ENCODE measurements at regions not wholly inside any gene's neighbourhood (a gene's known extent, or its start where the extent isn't known, plus 50 kb on each side); places are given as distances from the start of the nearest gene placed in this dataset.
A peak's percentile ranks its signal among the peaks of the same experiment; 100 is the strongest.

GRCh38 chr13:24050796-24051715, 109.5 kb upstream of the SPATA13 start:
- Histone ChIP-seq H3K9me2 (replicated peaks; ENCODE audit: insufficient read depth, low read length) (no peaks in the 10 kb centered on the region), H3K36me3 (ENCODE audit: low read length) (no peaks in the 10 kb centered on the region), H4K20me1 (ENCODE audit: low read depth, low read length) (no peaks in the 10 kb centered on the region), H3K27ac (ENCODE audit: low read depth, low read length) (no peak overlapping the region), H3K9ac (ENCODE audit: low read length) (no peak overlapping the region), H3K79me2 (ENCODE audit: insufficient read depth, low read length) (no peaks in the 10 kb centered on the region), H2AFZ (ENCODE audit: low read depth, low read length, severe bottlenecking) (no peak overlapping the region), H3F3A (ENCODE audit: insufficient read depth) (no peaks in the 10 kb centered on the region), H3K4me2 (ENCODE audit: low read depth, low read length, poor library complexity, severe bottlenecking) (no peak overlapping the region), H3K27me3 (ENCODE audit: low read length) (no peaks in the 10 kb centered on the region), H3K9me3 (ENCODE audit: insufficient read depth, low read length) (peaks cover 9% of the 10 kb centered on the region; the same call in 1 of the 2 replicates), H3K4me3 (ENCODE audit: insufficient read depth, low read length, poor library complexity, severe bottlenecking) (no peak overlapping the region)
- TF ChIP-seq EZH2phosphoT487 (conservative IDR thresholded peaks at IDR 0.05; ENCODE audit: low read length): no peak
- TF ChIP-seq, protein P1, sequence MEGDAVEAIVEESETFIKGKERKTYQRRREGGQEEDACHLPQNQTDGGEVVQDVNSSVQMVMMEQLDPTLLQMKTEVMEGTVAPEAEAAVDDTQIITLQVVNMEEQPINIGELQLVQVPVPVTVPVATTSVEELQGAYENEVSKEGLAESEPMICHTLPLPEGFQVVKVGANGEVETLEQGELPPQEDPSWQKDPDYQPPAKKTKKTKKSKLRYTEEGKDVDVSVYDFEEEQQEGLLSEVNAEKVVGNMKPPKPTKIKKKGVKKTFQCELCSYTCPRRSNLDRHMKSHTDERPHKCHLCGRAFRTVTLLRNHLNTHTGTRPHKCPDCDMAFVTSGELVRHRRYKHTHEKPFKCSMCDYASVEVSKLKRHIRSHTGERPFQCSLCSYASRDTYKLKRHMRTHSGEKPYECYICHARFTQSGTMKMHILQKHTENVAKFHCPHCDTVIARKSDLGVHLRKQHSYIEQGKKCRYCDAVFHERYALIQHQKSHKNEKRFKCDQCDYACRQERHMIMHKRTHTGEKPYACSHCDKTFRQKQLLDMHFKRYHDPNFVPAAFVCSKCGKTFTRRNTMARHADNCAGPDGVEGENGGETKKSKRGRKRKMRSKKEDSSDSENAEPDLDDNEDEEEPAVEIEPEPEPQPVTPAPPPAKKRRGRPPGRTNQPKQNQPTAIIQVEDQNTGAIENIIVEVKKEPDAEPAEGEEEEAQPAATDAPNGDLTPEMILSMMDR (IDR thresholded peaks at IDR 0.05; ENCODE audit: insufficient read depth, low read length, poor library complexity, severe bottlenecking): no peak

- H3K4me2 ChIP-seq (ENCODE audit: low read depth, low read length, poor library complexity, severe bottlenecking): no peak overlapping the region
- H3K27me3 ChIP-seq (ENCODE audit: low read length): no peaks in the 10 kb centered on the region
- no peak overlapping the region for H3K27ac ChIP-seq (ENCODE audit: low read depth, low read length)
- no peaks in the 10 kb centered on the region for H3K9me3 ChIP-seq (ENCODE audit: insufficient read depth, low read length)
- H3F3A ChIP-seq (ENCODE audit: insufficient read depth): no peaks in the 10 kb centered on the region
- H2AFZ ChIP-seq (ENCODE audit: low read depth, low read length, severe bottlenecking): no peak overlapping the region
- TF ChIP-seq, protein P1 (IDR thresholded peaks at IDR 0.05; ENCODE audit: insufficient read depth, low read length, poor library complexity, severe bottlenecking): no peak
- TF ChIP-seq EZH2phosphoT487 (conservative IDR thresholded peaks at IDR 0.05; ENCODE audit: low read length): no peak
- H4K20me1 ChIP-seq (ENCODE audit: low read depth, low read length): no peaks in the 10 kb centered on the region
- H3K4me3 ChIP-seq (ENCODE audit: insufficient read depth, low read length, poor library complexity, severe bottlenecking): no peak overlapping the region
- H3K79me2 ChIP-seq (ENCODE audit: insufficient read depth, low read length): no peaks in the 10 kb centered on the region
- no peaks in the 10 kb centered on the region for H3K36me3 ChIP-seq (ENCODE audit: low read length)
- H3K9me2 ChIP-seq (replicated peaks; ENCODE audit: insufficient read depth, low read length): no peaks in the 10 kb centered on the region
- no peak overlapping the region for H3K9ac ChIP-seq (ENCODE audit: low read length)
These were observed 107.7 kb upstream of the SPATA13 start for GRCh38 chr13:24052547-24053518.

DNA sequence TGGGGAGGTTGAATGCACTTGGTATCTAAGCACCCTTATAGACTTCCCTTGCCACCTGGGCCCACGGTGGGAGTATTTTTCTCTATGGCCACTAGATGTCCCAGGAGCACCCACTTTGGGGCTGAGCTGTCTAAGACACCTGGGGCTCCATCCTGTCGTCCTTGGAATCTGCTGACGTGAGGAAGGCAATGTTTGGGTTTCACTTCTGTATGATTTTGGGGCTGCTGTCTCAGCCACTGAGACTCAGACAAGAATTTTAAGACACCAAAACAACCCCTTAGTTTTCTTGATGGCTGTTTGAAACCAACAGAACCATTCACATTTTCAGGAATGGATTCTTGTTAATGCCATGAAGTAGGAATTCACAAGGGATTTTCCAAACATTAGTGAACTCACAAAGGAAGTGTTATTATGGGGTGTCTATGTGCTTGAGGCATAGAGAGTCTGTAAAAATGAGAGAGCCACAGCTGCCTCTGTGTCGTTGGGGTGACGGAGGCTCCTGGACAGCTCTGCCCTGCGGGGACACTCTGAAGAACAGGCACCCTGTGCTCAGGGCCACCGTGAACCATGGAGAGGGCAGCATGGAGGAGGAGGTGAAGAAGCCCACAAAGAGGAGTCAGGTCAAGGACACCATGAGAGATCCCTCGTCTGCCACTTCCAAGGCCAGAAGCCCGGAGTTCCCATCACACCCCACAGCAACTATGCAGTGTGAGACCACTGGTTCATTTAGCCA, 106.8 kb upstream of the SPATA13 start:
- Histone ChIP-seq H3K27ac (ENCODE audit: low read depth, low read length) (no peak overlapping the region), H3K9ac (ENCODE audit: low read length) (no peak overlapping the region), H3K4me2 (ENCODE audit: low read depth, low read length, poor library complexity, severe bottlenecking) (no peak overlapping the region), H3F3A (ENCODE audit: insufficient read depth) (no peaks in the 10 kb centered on the region), H3K79me2 (ENCODE audit: insufficient read depth, low read length) (no peaks in the 10 kb centered on the region), H3K4me3 (ENCODE audit: insufficient read depth, low read length, poor library complexity, severe bottlenecking) (no peak overlapping the region), H3K27me3 (ENCODE audit: low read length) (no peaks in the 10 kb centered on the region), H3K36me3 (ENCODE audit: low read length) (no peaks in the 10 kb centered on the region), H3K9me3 (ENCODE audit: insufficient read depth, low read length) (no peaks in the 10 kb centered on the region), H3K9me2 (replicated peaks; ENCODE audit: insufficient read depth, low read length) (no peaks in the 10 kb centered on the region), H4K20me1 (ENCODE audit: low read depth, low read length) (no peaks in the 10 kb centered on the region), H2AFZ (ENCODE audit: low read depth, low read length, severe bottlenecking) (no peak overlapping the region)
- TF ChIP-seq, protein P1 (IDR thresholded peaks at IDR 0.05; ENCODE audit: insufficient read depth, low read length, poor library complexity, severe bottlenecking): peak; percentile 43
- TF ChIP-seq EZH2phosphoT487 (conservative IDR thresholded peaks at IDR 0.05; ENCODE audit: low read length): no peak
